ENCODE measurements at regions not wholly inside any gene's neighbourhood (a gene's known extent, or its start where the extent isn't known, plus 50 kb on each side); places are given as distances from the start of the nearest gene placed in this dataset.

DNA sequence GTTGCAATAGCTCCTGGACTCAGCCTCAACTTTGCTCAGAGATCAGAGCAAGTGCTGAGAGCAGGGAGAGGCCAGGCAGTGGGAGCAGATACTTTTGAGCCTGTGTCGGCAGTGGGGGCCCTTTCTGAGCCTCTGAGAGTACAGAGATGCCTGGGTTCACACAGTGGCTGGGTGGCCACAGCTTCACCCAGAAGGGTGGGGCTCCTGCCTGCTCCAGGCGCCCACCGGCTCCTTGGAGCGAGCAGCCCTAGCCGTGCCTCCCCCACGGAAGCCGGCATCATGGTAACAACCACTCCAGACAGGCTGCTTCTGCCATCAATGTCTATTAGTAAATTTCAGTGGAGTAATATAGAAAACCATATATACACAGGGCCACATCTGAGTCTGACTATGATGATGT is 619.2 kb upstream of the SETBP1 start:
- no peak overlapping the region for H3K27ac ChIP-seq (ENCODE audit: low read depth, low read length, poor library complexity, severe bottlenecking)
- ChIA-PET POLR2A (ENCODE audit: low non-redundant PET) (no interaction called here), CTCF (no interaction called here)
- no peaks in the 10 kb centered on the region for H3K4me1 ChIP-seq (ENCODE audit: insufficient read depth, low read length, poor library complexity, severe bottlenecking)
- intact Hi-C loops (cut with micrococcal nuclease; ENCODE audit: unreplicated experiment) = no loop called here
- BruUV-seq (replicated peaks) = no TSS peak
- no peak overlapping the region for H3K4me3 ChIP-seq (ENCODE audit: low read depth, low read length, poor library complexity, severe bottlenecking)
- TF ChIP-seq, protein P1, sequence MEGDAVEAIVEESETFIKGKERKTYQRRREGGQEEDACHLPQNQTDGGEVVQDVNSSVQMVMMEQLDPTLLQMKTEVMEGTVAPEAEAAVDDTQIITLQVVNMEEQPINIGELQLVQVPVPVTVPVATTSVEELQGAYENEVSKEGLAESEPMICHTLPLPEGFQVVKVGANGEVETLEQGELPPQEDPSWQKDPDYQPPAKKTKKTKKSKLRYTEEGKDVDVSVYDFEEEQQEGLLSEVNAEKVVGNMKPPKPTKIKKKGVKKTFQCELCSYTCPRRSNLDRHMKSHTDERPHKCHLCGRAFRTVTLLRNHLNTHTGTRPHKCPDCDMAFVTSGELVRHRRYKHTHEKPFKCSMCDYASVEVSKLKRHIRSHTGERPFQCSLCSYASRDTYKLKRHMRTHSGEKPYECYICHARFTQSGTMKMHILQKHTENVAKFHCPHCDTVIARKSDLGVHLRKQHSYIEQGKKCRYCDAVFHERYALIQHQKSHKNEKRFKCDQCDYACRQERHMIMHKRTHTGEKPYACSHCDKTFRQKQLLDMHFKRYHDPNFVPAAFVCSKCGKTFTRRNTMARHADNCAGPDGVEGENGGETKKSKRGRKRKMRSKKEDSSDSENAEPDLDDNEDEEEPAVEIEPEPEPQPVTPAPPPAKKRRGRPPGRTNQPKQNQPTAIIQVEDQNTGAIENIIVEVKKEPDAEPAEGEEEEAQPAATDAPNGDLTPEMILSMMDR (conservative IDR thresholded peaks at IDR 0.05; ENCODE audit: low read depth, low read length) = no peak
- TF ChIP-seq EZH2 (IDR thresholded peaks at IDR 0.05; ENCODE audit: borderline replicate concordance, low read depth, low read length, poor library complexity, severe bottlenecking) = no peak
- no peaks in the 10 kb centered on the region for H3K27me3 ChIP-seq (replicated peaks; ENCODE audit: insufficient read depth, low read depth, low read length, poor library complexity)
- H3K36me3 ChIP-seq (ENCODE audit: insufficient read depth, low read length, poor library complexity, severe bottlenecking) = no peaks in the 10 kb centered on the region
- no peaks in the 10 kb centered on the region for H3K9me3 ChIP-seq (ENCODE audit: low read depth, low read length, poor library complexity, severe bottlenecking)
- DNase-seq (ENCODE audit: low spot score) = no peak

DNA sequence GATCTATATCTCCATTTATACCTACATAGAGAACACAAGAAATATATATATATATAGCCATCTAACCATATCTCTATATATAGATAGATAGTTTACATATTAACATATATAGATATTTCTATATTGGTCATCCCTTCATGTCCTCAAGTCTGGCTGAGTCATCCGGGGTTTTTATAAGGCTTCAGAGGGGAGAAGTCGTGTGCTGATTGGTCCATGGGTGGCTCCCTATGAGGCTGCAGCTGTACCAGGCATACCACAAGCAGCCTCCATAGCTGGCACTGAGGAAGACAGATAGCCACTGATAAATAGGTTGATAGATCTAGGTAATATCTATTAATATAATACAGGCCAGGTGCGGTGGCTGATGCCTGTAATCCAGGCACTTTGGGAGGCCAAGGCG is 618.3 kb upstream of the SETBP1 start:
- Histone ChIP-seq H3K27me3 (replicated peaks; ENCODE audit: insufficient read depth, low read depth, low read length, poor library complexity) (no peaks in the 10 kb centered on the region), H3K4me3 (ENCODE audit: low read depth, low read length, poor library complexity, severe bottlenecking) (no peak overlapping the region), H3K9me3 (ENCODE audit: low read depth, low read length, poor library complexity, severe bottlenecking) (no peaks in the 10 kb centered on the region), H3K4me1 (ENCODE audit: insufficient read depth, low read length, poor library complexity, severe bottlenecking) (no peaks in the 10 kb centered on the region), H3K27ac (ENCODE audit: low read depth, low read length, poor library complexity, severe bottlenecking) (no peak overlapping the region), H3K36me3 (ENCODE audit: insufficient read depth, low read length, poor library complexity, severe bottlenecking) (no peaks in the 10 kb centered on the region)
- no TSS peak for BruUV-seq (replicated peaks)
- POLR2A ChIA-PET (ENCODE audit: low non-redundant PET) = no interaction called here
- CTCF ChIA-PET = no interaction called here
- no peak for DNase-seq (ENCODE audit: low spot score)
- TF ChIP-seq EZH2 (IDR thresholded peaks at IDR 0.05; ENCODE audit: borderline replicate concordance, low read depth, low read length, poor library complexity, severe bottlenecking) = no peak
- TF ChIP-seq, protein P1 (conservative IDR thresholded peaks at IDR 0.05; ENCODE audit: low read depth, low read length) = no peak
- intact Hi-C loops (cut with micrococcal nuclease; ENCODE audit: unreplicated experiment) = no loop called here

DNA sequence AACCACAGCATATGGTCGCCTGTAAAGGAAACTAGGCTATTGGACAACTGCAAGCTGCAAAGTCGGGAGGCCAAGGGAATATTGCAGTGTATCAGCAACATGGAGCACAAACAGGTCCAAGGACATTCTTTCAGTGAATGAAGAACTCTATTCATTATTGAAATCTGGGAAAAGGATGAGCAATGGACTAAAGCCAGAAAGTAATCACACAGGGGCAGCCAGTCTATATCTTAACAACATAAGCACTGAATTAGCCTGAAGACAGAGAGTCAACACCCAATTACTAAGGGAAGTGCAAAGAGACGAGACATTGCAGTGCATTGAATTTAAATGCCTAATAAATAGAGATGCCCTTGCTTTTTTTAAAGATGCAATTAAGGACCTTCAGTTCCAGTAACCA is 615.5 kb upstream of the SETBP1 start:
- Histone ChIP-seq H3K4me3 (ENCODE audit: low read depth, low read length, poor library complexity, severe bottlenecking) (no peak overlapping the region), H3K36me3 (ENCODE audit: insufficient read depth, low read length, poor library complexity, severe bottlenecking) (no peaks in the 10 kb centered on the region), H3K4me1 (ENCODE audit: insufficient read depth, low read length, poor library complexity, severe bottlenecking) (no peaks in the 10 kb centered on the region), H3K27ac (ENCODE audit: low read depth, low read length, poor library complexity, severe bottlenecking) (no peak overlapping the region), H3K27me3 (replicated peaks; ENCODE audit: insufficient read depth, low read depth, low read length, poor library complexity) (no peaks in the 10 kb centered on the region), H3K9me3 (ENCODE audit: low read depth, low read length, poor library complexity, severe bottlenecking) (no peaks in the 10 kb centered on the region)
- no peak for DNase-seq (ENCODE audit: low spot score)
- TF ChIP-seq, protein P1 (conservative IDR thresholded peaks at IDR 0.05; ENCODE audit: low read depth, low read length) = no peak
- no peak for TF ChIP-seq EZH2 (IDR thresholded peaks at IDR 0.05; ENCODE audit: borderline replicate concordance, low read depth, low read length, poor library complexity, severe bottlenecking)
- intact Hi-C loops (cut with micrococcal nuclease; ENCODE audit: unreplicated experiment) = no loop called here
- no TSS peak for BruUV-seq (replicated peaks)
- ChIA-PET CTCF (no interaction called here), POLR2A (ENCODE audit: low non-redundant PET) (no interaction called here)

Measured in A673 (cell line).